HepG2 (cell line): ENCODE measurements at regions not wholly inside any gene's neighbourhood (a gene's known extent, or its start where the extent isn't known, plus 50 kb on each side); places are given as distances from the start of the nearest gene placed in this dataset.

Source experiments
- ATAC-seq: fragments of 200-7000 bp; cut with Tn5 transposase; 3 replicates; pipeline ENCODE4 v1.9.1; 2020; ENCODE audit warnings: mild to moderate bottlenecking, moderate library complexity
- BruUV-seq: library from RNA; stranded (reverse); fragments of 400-500 nt; replicated peaks from 2 replicates; lab custom pipeline; 2021; lab: Mats Ljungman, UMichigan
- CTCF ChIA-PET: fragments of 300-600 bp; formaldehyde crosslinking; extraction: SDS; loops from one replicate; lab custom pipeline; 2021; ENCODE audit warnings: low total read pairs, inconsistent platforms, low intra/inter-chr PET ratio; lab: Yijun Ruan, JAX
- POLR2A ChIA-PET: fragments of 350-600 bp; sonication (Branson Sonifier 250); formaldehyde crosslinking; loops from one replicate; lab custom pipeline; 2020; ENCODE audit warnings: antibody characterized with exemption, inconsistent platforms; lab: Yijun Ruan, JAX
- DNase-seq: peaks from one replicate; pipeline ENCODE4 v3.0.0-alpha.2; 2015; ENCODE audit warnings: low spot score
- FAIRE-seq: peaks from 3 replicates; lab custom pipeline; 2011; peaks lifted over from hg19 to GRCh38; lab: Jason Lieb, UNC
- H2AFZ ChIP-seq: one replicate; pipeline ENCODE4 v1.6.1; 2011; ENCODE audit warnings: low read length, inconsistent platforms
- H3K27ac ChIP-seq: fragments of 300-600 bp; 3 replicates; pipeline ENCODE4 v1.8.0; 2011; ENCODE audit warnings: mixed run types, mild to moderate bottlenecking, mixed read lengths, low read length, inconsistent platforms; ENCODE audit not compliant: insufficient read depth; ENCODE audit errors: extremely low read length
- H3K27me3 ChIP-seq, 2 experiments: fragments of 200-600 bp in 1 of 2; 2 replicates in 1 of 2; 3 replicates in 1 of 2; pipeline versions ENCODE4 v1.6.0 to v1.8.0; 2011; ENCODE audit warnings: low read length in 2 of 2, mild to moderate bottlenecking in 2 of 2, moderate library complexity in 2 of 2, inconsistent platforms in 1 of 2; ENCODE audit not compliant: insufficient read depth in 2 of 2, control insufficient read depth in 1 of 2
- H3K36me3 ChIP-seq, 2 experiments: fragments of 200-600 bp in 1 of 2; replicated peaks in 1 of 2; 2 replicates in 1 of 2; 3 replicates in 1 of 2; pipeline versions ENCODE4 v1.5.1 to v1.8.0; 2011; ENCODE audit warnings: low read length in 2 of 2, inconsistent platforms in 1 of 2; ENCODE audit not compliant: insufficient read depth in 2 of 2, control insufficient read depth in 1 of 2
- H3K4me1 ChIP-seq: 2 replicates; pipeline ENCODE4 v1.5.1; 2012; ENCODE audit warnings: low read length, inconsistent platforms; ENCODE audit not compliant: insufficient read depth
- H3K4me2 ChIP-seq: 2 replicates; pipeline ENCODE4 v1.6.0; 2011; ENCODE audit warnings: low read depth, low read length, inconsistent platforms
- H3K4me3 ChIP-seq, 3 experiments: fragments of 200-600 bp in 1 of 3; sonication (generic), shearing (Covaris generic) in 1 of 3; replicated peaks in 1 of 3; 2 replicates each; pipeline ENCODE4 v1.5.1; 2011 to 2016; ENCODE audit warnings: low read length in 3 of 3, inconsistent platforms in 2 of 3, low read depth in 2 of 3, mild to moderate bottlenecking in 2 of 3, control low read depth in 1 of 3, mixed read lengths in 1 of 3; ENCODE audit not compliant: insufficient read depth in 1 of 3
- H3K79me2 ChIP-seq: one replicate; pipeline ENCODE4 v1.6.1; 2011; ENCODE audit warnings: low read length, inconsistent platforms; ENCODE audit not compliant: insufficient read depth
- H3K9ac ChIP-seq: 2 replicates; pipeline ENCODE4 v1.6.0; 2011; ENCODE audit warnings: mild to moderate bottlenecking, low read depth, low read length, inconsistent platforms; ENCODE audit not compliant: insufficient read depth
- H3K9me3 ChIP-seq: 2 replicates; pipeline ENCODE4 v1.5.1; 2012; ENCODE audit warnings: mild to moderate bottlenecking, low read length
- H4K20me1 ChIP-seq: 2 replicates; pipeline ENCODE4 v1.6.0; 2011; ENCODE audit warnings: inconsistent platforms, mild to moderate bottlenecking, low read length, moderate library complexity; ENCODE audit not compliant: insufficient read depth
- PAF1 ChIP-seq: IDR thresholded peaks from 2 replicates; pipeline ENCODE4 v1.6.1; 2016; ENCODE audit warnings: missing genetic modification reagents, missing compliant biosample characterization
- SMC3 ChIP-seq: IDR thresholded peaks from 2 replicates; pipeline ENCODE4 v1.6.1; 2011; ENCODE audit warnings: low read length, improper control_type of control experiment
- ZNF34 ChIP-seq: sonication (generic); formaldehyde crosslinking; IDR thresholded peaks from 2 replicates; pipeline ENCODE4 v1.4.0; 2020; ENCODE audit warnings: mild to moderate bottlenecking, missing genetic modification reagents, borderline replicate concordance
- ZSCAN31 ChIP-seq: sonication (generic); formaldehyde crosslinking; IDR thresholded peaks from 2 replicates; pipeline ENCODE4 v1.5.0; 2020; ENCODE audit warnings: low read depth, mild to moderate bottlenecking, missing genetic modification reagents
- WGBS: methylation state at CpG from one replicate; pipeline ENCODE4 v1.1.6; 2017; ENCODE audit warnings: low lambda C conversion rate; 5-methylcytosine and 5-hydroxymethylcytosine counted together
- in situ Hi-C: cut with HindIII; loops from 2 replicates; pipeline ENCODE4 v1.10.0; 2017; ENCODE audit warnings: low pct_unique_long_range_greater_than_20kb; ENCODE audit not compliant: extremely low pct_ligation_motif_present
- intact Hi-C: fragments of 100-400 bp; cut with micrococcal nuclease; formaldehyde crosslinking; loops from one replicate; pipeline ENCODE4 v1.10.0; 2022; ENCODE audit not compliant: unreplicated experiment
- TF ChIP-seq, protein P1 (sequence below): sonication (generic); formaldehyde crosslinking; IDR thresholded peaks from 2 replicates; pipeline ENCODE4 v1.5.0; 2020; ENCODE audit warnings: mild to moderate bottlenecking, missing genetic modification reagents
- TF ChIP-seq, protein P2 (sequence below): sonication (generic); formaldehyde crosslinking; IDR thresholded peaks from 2 replicates; pipeline ENCODE4 v1.4.0; 2020; ENCODE audit warnings: missing genetic modification reagents

DNA sequence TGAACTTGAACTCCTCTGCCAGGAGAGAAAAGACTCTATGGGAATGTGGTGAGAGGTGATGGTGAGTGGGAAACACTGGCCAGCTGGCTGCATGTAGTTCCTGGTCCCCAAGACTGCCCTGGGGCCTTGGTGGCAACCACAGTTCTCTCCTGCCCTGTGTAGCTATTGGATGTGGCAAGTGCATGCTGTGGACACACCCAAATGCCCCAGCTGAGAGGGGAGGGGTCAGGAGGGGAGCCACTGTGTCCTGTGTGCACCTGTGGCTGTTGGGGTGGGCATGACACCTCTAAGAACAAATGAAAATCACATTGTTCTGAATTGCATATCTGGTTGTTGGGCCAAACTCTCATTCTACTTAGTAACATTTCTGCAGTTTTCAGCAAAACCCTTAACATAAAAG lies 409.6 kb downstream of the NSUN3 start:
- BruUV-seq, result no TSS peak

GRCh38 chr3:94481226-94481898 lies 418.5 kb downstream of the NSUN3 start:
- H4K20me1 ChIP-seq, result no peaks in the 10 kb centered on the region
- ATAC-seq (no peak), DNase-seq (no peak), FAIRE-seq (no peak)
- 37% methylated on average over 3 of the region's 3 CpGs for WGBS
- no peaks in the 10 kb centered on the region for H3K79me2 ChIP-seq
- no TSS peak for BruUV-seq
- H3K9ac ChIP-seq, result no peak overlapping the region
- no peak overlapping the region for H3K4me3 ChIP-seq
- H3K4me2 ChIP-seq, result no peak overlapping the region
- POLR2A ChIA-PET, result no interaction called here
- no peaks in the 10 kb centered on the region for H3K9me3 ChIP-seq
- H3K27ac ChIP-seq, result no peak overlapping the region
- no peaks in the 10 kb centered on the region for H3K36me3 ChIP-seq
- no peak overlapping the region for H2AFZ ChIP-seq
- H3K4me1 ChIP-seq, result no peaks in the 10 kb centered on the region
- intact Hi-C loops, result no loop called here
- CTCF ChIA-PET, result no interaction called here
- H3K27me3 ChIP-seq, result no peaks in the 10 kb centered on the region
- TF ChIP-seq ZSCAN31 (CRISPR knock-in tag), result no peak
- TF ChIP-seq, all 625 proteins: peak for 0
- in situ Hi-C loops, result no loop called here

More for the DNA sequence above, 409.6 kb downstream of the NSUN3 start:
- Histone ChIP-seq H3K4me3 (no peak overlapping the region), H3K79me2 (no peaks in the 10 kb centered on the region), H3K9me3 (no peaks in the 10 kb centered on the region), H3K27ac (no peak overlapping the region), H4K20me1 (no peaks in the 10 kb centered on the region), H3K4me2 (no peak overlapping the region), H3K9ac (no peak overlapping the region)
- FAIRE-seq (no peak), ATAC-seq (no peak)
- intact Hi-C loops, result no loop called here
- ChIA-PET POLR2A (no interaction called here), CTCF (no interaction called here)
- TF ChIP-seq PAF1 (CRISPR knock-in tag) (no peak), ZNF34 (CRISPR knock-in tag) (no peak), SMC3 (no peak)
- TF ChIP-seq, protein P1, sequence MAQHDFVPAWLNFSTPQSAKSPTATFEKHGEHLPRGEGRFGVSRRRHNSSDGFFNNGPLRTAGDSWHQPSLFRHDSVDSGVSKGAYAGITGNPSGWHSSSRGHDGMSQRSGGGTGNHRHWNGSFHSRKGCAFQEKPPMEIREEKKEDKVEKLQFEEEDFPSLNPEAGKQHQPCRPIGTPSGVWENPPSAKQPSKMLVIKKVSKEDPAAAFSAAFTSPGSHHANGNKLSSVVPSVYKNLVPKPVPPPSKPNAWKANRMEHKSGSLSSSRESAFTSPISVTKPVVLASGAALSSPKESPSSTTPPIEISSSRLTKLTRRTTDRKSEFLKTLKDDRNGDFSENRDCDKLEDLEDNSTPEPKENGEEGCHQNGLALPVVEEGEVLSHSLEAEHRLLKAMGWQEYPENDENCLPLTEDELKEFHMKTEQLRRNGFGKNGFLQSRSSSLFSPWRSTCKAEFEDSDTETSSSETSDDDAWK, result no peak
- TF ChIP-seq, protein P2, sequence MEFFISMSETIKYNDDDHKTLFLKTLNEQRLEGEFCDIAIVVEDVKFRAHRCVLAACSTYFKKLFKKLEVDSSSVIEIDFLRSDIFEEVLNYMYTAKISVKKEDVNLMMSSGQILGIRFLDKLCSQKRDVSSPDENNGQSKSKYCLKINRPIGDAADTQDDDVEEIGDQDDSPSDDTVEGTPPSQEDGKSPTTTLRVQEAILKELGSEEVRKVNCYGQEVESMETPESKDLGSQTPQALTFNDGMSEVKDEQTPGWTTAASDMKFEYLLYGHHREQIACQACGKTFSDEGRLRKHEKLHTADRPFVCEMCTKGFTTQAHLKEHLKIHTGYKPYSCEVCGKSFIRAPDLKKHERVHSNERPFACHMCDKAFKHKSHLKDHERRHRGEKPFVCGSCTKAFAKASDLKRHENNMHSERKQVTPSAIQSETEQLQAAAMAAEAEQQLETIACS (CRISPR knock-in tag), result no peak
- TF ChIP-seq, all 625 proteins: peak for 0
- Histone ChIP-seq H3K27me3 (no peaks in the 10 kb centered on the region), H2AFZ (no peak overlapping the region), H3K4me1 (no peaks in the 10 kb centered on the region), H3K36me3 (no peaks in the 10 kb centered on the region)
- DNase-seq, result no peak
- in situ Hi-C loops, result no loop called here
